Ishikawa (cell line): ENCODE measurements at regions not wholly inside any gene's neighbourhood (a gene's known extent, or its start where the extent isn't known, plus 50 kb on each side); places are given as distances from the start of the nearest gene placed in this dataset.

Experiments used
- CEBPB ChIP-seq: IDR thresholded peaks from 2 replicates; pipeline ENCODE4 v1.6.1; 2012
- CREB1 ChIP-seq: IDR thresholded peaks from 2 replicates; pipeline ENCODE4 v1.6.1; 2012; ENCODE audit warnings: low read depth
- EGR1 ChIP-seq: IDR thresholded peaks from 2 replicates; pipeline ENCODE4 v1.6.1; 2012
- EP300 ChIP-seq: IDR thresholded peaks from 2 replicates; pipeline ENCODE4 v1.6.1; 2012; ENCODE audit warnings: borderline replicate concordance
- FOXM1 ChIP-seq: IDR thresholded peaks from 2 replicates; pipeline ENCODE4 v1.6.1; 2012; ENCODE audit warnings: low read depth, borderline replicate concordance
- NFIC ChIP-seq: IDR thresholded peaks from 2 replicates; pipeline ENCODE4 v1.6.1; 2012
- RAD21 ChIP-seq: IDR thresholded peaks from 2 replicates; pipeline ENCODE4 v1.6.1; 2012; ENCODE audit warnings: low read depth
- TAF1 ChIP-seq: IDR thresholded peaks from 2 replicates; pipeline ENCODE4 v1.6.1; 2012; ENCODE audit warnings: low read depth, mild to moderate bottlenecking
- TCF12 ChIP-seq: IDR thresholded peaks from 2 replicates; pipeline ENCODE4 v1.6.1; 2012; ENCODE audit warnings: low read depth
- TEAD4 ChIP-seq: IDR thresholded peaks from 2 replicates; pipeline ENCODE4 v1.6.1; 2012
- YY1 ChIP-seq: IDR thresholded peaks from 2 replicates; pipeline ENCODE4 v1.6.1; 2012; ENCODE audit warnings: low read depth
- ZBTB7A ChIP-seq: IDR thresholded peaks from 2 replicates; pipeline ENCODE4 v1.6.1; 2012; ENCODE audit warnings: low read depth
- TF ChIP-seq, protein P1 (sequence below): IDR thresholded peaks from 2 replicates; pipeline ENCODE4 v1.6.1; 2012
- TF ChIP-seq, protein P2 (sequence below): IDR thresholded peaks from 2 replicates; pipeline ENCODE4 v1.6.1; 2012; ENCODE audit warnings: low read depth, mild to moderate bottlenecking
- TF ChIP-seq, protein P3 (sequence below): IDR thresholded peaks from 2 replicates; pipeline ENCODE4 v1.6.1; 2012

DNA sequence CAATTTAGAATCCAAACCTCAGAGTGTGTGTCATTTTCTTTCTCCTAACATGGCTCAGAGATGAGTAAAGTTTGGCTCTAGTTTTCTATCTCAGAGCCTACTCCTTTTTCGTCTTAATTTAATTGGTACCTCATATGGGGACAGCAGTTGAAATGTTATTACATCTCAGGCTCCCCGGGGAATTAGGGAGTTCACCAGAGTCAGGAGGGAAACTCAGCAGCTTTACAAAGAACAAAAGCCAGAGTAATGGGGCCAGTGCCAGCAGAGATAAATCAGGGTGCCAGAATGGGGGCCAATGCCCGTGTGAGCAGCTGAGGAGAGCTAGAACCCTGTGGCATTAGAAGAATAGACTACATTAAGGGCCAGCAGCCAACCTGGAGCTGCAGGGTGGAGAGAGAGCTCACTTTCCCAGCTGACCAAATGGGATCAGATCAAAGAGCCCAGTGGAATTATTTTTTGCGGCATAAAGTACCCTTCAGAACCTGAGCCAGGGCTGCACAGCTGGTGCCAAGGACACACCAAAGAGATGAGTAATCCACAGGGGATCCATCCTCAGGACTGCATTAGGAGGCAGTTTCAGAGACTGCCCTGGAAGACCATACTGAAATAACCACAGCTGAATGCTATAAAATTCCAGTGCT is 207.1 kb upstream of the DKK2 start:
- TF ChIP-seq TAF1 (no peak), RAD21 (no peak), CEBPB (no peak), ZBTB7A (no peak), CREB1 (no peak), EGR1 (no peak), EP300 (no peak), TCF12 (no peak), FOXM1 (no peak), NFIC (no peak), TEAD4 (no peak)
- TF ChIP-seq, protein P1, sequence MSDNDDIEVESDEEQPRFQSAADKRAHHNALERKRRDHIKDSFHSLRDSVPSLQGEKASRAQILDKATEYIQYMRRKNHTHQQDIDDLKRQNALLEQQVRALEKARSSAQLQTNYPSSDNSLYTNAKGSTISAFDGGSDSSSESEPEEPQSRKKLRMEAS, result no peak
- TF ChIP-seq, protein P2, sequence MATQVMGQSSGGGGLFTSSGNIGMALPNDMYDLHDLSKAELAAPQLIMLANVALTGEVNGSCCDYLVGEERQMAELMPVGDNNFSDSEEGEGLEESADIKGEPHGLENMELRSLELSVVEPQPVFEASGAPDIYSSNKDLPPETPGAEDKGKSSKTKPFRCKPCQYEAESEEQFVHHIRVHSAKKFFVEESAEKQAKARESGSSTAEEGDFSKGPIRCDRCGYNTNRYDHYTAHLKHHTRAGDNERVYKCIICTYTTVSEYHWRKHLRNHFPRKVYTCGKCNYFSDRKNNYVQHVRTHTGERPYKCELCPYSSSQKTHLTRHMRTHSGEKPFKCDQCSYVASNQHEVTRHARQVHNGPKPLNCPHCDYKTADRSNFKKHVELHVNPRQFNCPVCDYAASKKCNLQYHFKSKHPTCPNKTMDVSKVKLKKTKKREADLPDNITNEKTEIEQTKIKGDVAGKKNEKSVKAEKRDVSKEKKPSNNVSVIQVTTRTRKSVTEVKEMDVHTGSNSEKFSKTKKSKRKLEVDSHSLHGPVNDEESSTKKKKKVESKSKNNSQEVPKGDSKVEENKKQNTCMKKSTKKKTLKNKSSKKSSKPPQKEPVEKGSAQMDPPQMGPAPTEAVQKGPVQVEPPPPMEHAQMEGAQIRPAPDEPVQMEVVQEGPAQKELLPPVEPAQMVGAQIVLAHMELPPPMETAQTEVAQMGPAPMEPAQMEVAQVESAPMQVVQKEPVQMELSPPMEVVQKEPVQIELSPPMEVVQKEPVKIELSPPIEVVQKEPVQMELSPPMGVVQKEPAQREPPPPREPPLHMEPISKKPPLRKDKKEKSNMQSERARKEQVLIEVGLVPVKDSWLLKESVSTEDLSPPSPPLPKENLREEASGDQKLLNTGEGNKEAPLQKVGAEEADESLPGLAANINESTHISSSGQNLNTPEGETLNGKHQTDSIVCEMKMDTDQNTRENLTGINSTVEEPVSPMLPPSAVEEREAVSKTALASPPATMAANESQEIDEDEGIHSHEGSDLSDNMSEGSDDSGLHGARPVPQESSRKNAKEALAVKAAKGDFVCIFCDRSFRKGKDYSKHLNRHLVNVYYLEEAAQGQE, result no peak

DNA sequence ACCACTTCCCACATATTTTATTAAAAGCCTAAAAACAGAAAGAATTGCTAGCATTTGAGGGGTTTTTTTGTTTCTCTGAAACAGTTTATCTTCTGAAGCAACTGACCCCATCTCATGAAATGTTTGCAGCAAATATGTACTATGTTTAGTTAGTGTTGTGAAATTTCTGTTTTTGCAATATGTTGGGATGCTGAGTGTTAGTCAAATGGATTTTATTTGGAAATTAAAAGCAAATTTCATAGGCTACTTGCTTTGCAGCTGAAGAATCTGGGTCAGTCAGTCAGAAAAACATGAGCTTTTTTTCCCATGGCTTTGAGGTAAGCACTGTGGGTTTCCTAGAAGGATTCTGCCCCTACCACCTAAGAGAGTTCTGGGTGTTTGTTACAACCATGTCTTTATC is 184.9 kb upstream of the DKK2 start:
- TF ChIP-seq, protein P3, sequence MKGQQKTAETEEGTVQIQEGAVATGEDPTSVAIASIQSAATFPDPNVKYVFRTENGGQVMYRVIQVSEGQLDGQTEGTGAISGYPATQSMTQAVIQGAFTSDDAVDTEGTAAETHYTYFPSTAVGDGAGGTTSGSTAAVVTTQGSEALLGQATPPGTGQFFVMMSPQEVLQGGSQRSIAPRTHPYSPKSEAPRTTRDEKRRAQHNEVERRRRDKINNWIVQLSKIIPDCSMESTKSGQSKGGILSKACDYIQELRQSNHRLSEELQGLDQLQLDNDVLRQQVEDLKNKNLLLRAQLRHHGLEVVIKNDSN, result no peak
- TF ChIP-seq TCF12, result no peak
- no peak for TF ChIP-seq RAD21
- TF ChIP-seq, protein P2, result no peak
- TF ChIP-seq TAF1, result no peak
- no peak for TF ChIP-seq CEBPB
- no peak for TF ChIP-seq EP300
- no peak for TF ChIP-seq FOXM1
- TF ChIP-seq TEAD4, result no peak

DNA sequence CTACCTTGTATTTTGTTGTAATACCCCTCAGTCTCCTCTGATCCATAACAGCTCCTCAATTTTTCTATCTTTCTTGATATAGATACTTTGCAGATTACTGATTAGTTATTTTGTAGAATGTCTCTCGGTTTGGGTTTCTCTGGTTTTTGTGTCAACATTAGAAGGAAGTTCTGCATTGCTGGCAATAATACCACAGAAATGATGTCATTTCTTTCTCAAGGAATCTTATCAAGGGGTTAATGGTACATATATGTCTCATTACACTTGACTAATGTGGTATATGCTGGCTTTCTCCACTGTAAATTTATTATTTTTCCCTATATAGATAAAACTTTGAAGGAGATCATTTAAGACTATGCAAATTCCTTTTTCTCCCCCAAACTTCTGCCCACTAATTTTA is 183.6 kb upstream of the DKK2 start:
- TF ChIP-seq, protein P2, result no peak
- TF ChIP-seq TAF1, result no peak
- TF ChIP-seq NFIC, result no peak
- no peak for TF ChIP-seq YY1
- TF ChIP-seq EGR1, result no peak
- no peak for TF ChIP-seq EP300
- TF ChIP-seq, protein P3, result no peak

DNA sequence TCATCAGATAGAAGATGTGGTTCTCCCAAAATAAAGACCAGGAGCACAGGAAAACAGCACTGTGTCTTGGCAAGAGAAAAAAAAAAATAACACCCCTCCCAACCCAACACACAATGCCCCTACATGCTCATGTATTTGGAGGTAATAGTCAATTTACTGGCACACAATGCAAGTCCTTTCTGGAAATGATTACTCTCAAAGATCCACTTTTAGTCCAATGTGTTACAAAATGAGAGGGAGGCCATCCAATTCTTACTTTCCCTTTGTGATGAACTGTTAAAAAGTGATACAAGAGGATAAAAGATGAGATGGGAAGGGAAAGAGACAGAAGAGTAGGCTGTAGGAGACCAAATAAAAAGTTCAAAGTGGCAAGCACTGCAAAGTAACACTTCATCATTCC is 180.3 kb upstream of the DKK2 start:
- TF ChIP-seq CEBPB (no peak), CREB1 (no peak), TAF1 (no peak), TEAD4 (no peak), FOXM1 (no peak), EGR1 (no peak), EP300 (no peak), YY1 (no peak), RAD21 (no peak), ZBTB7A (no peak), TCF12 (no peak), NFIC (no peak)
- TF ChIP-seq, protein P3, result no peak
- TF ChIP-seq, protein P2, result no peak
- TF ChIP-seq, protein P1, result no peak
